Skin of body (tissue), 1 donor: ENCODE measurements at regions not wholly inside any gene's neighbourhood (a gene's known extent, or its start where the extent isn't known, plus 50 kb on each side); places are given as distances from the start of the nearest gene placed in this dataset.
"Not testable (repeated sequence)": the region's sequence is repeated elsewhere in the genome, so short reads cannot be mapped to it uniquely, and the experiment has no call there.

Source experiments
- DNase-seq: peaks from one replicate; lab custom pipeline; 2025; lab: John Stamatoyannopoulos, UW

DNA sequence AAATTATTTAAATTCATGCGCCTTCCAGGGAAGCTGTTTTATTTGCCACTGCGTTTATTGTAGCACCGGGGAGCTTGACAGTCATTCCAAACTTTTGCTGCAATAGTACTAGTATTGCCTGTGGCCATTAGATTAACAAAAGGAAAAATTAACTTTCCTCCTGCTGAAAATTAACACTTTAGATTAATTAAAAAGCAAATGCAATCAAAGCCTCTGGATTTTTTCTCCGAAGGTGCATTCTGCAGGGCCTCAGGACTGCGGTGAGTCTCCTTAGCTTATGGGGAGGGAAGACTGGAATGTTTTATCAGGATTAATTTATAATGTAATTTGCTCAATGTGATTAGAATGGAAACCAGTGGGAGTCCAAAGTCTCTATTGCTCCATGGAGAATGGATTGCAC, 456.4 kb upstream of the CFAP20DC start:
- DNase-seq, result no peak

DNA sequence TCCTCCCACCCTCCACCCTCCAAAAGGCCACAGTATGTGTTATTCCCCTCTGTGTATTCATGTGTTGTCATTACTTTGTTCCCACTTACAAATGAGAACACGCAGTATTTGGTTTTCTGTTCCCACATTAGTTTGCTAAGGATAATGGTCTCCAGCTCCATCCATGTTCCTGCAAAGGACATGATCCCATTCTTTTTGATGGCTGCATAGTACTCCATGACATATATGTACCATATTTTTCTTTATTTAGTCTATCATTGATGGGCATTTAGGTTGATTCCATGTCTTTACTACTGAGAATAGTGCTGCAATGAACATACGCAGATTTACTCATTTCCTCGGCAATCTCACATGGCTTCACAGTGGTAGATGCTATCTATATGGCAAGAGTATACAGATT, 453.6 kb upstream of the CFAP20DC start:
- DNase-seq, result no peak

DNA sequence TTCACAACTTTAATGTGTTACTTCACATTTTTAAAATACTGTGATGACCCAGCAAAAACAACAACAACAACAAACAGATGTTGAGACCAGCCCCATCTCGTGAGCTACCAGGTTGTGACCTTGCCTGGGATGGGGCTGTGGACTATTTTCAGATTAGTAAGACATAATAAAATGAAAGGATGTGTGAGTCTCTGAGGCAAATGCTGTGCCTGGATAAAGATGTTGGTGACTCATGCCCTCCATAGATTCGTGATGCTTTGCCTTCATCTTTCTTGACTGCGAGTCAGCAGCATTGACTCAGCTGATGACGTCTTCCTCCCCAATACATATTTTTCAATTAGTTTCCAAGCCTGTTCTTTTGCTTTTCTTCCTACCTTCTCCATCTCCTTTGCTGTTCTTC, 453.0 kb upstream of the CFAP20DC start:
- DNase-seq, result no peak

DNA sequence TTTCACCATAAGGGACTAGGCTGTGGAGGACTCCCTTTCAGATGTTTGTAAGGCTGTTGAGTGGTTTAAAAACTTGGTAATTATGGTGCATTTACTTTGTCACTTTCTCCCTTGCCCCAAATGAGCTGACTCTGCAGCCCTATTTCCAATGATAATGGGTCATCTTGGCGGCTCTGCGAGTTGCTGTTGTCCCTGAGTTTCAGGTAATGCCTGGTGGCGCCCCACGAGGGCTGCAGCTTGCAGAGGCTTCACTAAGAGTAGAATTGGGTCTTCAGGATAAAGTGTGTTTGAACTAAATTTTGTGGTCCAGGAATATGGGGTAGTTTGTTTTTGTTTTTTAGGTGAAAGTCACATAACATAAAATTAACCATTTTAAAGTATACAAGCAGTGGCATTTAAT, 450.1 kb upstream of the CFAP20DC start:
- no peak for DNase-seq

DNA sequence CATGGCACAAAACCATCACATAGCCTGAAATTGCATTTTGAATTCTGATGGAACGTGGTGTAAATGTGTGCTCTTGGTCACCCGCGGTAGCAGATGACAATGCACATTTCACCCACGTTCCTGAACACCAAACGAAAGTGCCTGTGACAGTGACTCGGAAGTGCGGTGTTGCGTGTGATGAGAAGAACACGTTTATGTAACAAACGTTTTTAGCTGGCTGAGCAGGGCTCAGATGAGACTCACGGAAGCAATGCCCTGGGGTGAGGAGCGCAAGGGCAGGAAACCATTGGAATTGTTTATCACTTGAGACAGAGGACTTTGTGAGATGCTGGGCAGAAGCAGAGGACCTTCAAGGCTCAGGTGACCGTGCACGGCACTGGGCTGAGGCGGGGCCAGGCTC, 449.2 kb upstream of the CFAP20DC start:
- no peak for DNase-seq

DNA sequence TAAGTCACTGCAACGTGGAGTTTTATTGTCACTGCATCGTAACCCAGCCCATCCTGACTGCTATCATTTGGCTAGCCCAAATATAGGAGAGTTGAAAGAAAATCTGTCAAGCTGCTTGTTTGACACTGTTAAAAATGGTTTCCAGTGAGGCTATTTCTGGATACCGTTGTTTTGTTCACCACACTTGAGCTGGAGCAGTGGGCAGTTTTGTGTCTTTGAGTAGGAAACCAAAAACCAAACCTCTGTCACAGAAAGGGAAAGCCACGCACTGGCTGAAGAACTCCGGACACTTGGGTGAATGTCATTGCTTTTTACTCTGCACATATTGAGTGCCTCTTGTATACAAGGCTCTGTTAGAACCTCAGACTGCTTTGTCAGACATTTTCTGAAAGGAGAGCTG, 446.4 kb upstream of the CFAP20DC start:
- DNase-seq, result no peak

DNA sequence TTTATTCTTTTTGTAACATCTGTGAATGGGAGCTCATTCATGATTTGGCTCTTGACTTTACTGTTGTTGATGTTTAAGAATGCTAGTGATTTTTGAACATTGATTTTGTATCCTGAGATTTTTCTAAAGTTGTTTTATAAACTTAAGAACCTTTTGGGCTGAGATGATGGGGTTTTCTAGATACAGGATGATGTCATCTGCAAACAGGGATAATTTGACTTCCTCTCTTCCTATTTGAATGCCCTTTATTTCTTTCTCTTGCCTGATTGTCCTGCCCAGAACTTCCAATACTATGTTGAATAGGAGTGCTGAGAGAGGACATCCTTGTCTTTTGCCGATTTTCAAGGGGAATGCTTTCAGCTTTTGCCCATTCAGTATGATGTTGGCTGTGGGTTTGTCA, 445.1 kb upstream of the CFAP20DC start:
- not testable (repeated sequence) for DNase-seq

DNA sequence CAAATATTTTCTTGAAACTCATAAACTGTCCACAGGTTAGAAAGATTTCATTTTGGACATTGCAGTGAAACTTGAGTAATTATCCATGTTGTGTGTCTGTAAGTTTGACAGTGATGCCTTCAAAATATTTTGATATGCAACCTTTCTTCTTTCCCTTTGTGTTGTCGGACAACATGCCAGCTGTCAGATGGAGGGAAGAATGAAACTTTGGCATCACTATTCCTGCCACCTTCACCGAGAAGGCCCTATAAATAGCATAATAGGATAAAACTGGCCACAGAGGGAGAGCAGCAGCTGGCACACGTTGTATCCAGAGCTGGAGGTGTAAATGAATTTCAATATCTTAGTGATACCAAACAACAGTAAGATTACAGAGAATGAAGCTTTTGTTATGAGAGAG, 436.7 kb upstream of the CFAP20DC start:
- DNase-seq, result no peak

DNA sequence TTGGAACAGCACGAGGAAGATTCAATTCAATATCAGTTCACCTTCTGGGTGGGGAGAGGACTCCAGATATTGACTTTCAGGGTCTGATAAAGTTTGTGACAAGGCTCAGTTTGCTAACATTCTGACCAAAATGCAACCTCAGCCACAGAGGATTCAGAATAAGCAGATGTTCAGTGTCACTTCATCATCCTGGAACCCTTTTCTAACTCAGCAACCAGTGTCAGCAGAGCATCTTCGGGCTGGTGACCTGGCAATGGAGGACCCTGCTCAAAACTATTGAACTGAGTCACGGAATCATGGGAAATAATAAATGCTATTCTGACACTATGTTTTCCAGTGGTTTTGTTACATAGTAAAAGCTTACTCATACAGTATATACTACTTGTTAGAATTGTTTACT, 433.4 kb upstream of the CFAP20DC start:
- no peak for DNase-seq

DNA sequence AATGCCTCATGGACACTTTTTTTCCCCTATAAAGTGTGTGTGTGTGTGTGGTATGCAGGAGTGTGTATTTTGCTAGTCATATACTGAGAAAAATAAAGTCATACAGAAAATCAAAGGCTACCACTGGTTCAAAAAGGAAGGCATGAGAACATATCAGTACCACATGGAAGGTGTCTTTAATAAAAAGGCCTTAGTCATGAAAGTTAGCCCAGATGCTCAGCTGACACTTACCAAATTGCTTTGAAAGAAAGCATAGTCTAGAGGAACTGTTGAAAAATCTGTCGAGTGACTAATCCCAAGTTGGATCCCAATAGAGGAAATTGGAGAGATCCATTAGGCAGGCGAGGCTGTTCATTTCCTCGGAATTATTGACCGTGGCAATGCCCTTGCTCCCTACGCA, 432.9 kb upstream of the CFAP20DC start:
- DNase-seq, result no peak

DNA sequence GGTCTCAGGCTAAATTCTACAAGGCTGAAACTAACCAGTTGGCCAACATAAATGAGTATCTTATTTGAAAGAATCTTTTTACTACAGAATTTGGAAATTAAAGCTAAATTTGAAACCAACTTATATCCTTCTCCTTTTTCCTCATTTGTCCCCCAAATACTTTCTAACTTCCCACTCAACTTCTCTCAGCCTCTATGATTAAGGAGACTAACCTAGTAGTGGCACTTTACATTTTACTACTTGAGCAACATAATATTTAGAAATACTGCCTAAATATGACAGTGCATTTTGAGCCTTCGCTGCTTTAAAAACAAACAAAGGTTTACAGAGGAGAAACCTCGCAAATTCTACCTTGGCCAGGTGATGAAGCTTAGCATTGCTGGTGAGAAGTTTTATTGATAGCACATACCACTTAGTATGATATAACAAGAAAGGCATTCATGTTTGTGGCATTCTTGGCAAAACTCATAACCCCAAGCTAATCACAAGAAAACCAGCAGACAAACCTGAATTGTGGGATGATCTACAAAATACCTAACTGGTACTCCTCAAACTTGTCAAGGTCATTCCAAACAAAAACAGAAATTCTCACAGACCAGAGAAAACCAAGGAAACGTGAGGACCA, 432.1 kb upstream of the CFAP20DC start:
- no peak for DNase-seq

DNA sequence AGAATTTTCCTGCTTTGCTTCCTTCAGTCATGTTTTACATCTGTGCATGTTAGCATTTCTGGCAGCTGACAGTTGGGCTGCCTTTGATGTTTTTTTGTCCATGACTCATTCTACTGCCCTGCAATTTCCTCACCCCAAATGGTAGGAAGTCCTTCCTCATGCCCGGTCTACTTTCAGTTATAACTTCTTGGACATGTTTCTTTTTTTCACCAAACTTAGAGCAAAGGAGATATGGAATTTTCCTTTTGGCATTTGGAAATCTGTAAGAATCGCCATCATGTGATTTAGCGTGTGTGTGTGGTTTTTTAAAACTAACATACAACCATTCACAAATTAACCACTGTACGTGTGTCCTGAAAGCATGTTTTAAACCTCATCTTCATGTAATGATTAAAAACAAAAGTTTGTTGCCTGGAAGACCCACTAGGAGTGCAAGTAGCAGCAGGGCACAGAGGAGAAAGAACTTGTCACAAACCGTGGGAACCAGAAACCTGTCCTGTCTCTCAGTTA, 430.7 kb upstream of the CFAP20DC start:
- no peak for DNase-seq

DNA sequence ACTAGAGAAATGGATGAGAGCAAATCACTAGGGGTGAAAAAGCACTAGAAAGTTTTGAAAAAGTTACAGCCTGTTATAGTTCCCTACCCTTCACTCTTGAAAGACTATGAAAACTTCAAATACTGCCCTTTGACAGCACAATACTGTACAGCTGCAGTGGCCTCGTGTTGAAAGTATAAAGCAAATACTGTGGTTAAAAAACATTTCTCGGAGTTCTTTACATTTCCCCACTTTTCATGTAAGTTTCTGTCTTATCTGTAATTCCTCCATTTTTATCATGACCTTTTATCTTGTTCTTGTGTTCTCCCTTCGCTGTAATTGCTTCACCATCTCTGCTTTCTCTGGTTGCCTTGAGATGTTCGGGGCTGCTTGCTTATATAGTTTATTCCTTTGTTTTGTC, 423.8 kb upstream of the CFAP20DC start:
- DNase-seq, result no peak

DNA sequence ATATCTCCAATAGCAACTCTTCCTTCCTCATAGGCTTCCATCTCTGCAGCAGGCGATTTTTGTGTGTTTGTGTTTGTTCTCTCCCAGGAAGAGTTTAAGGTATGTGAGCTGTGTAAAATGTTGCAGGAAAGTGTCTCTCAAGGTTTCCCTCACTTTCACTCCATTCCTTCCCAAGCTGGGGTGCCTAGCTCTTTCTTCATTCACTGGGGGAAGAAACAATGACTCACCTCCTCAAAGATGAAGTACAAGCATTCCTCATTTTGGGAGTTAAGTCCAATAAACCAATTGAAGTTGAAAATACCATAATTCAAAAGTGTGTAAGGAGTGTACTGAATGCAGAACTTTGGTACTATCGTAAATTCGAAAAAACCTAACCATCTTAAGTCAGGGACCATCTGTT, 422.7 kb upstream of the CFAP20DC start:
- DNase-seq, result no peak

DNA sequence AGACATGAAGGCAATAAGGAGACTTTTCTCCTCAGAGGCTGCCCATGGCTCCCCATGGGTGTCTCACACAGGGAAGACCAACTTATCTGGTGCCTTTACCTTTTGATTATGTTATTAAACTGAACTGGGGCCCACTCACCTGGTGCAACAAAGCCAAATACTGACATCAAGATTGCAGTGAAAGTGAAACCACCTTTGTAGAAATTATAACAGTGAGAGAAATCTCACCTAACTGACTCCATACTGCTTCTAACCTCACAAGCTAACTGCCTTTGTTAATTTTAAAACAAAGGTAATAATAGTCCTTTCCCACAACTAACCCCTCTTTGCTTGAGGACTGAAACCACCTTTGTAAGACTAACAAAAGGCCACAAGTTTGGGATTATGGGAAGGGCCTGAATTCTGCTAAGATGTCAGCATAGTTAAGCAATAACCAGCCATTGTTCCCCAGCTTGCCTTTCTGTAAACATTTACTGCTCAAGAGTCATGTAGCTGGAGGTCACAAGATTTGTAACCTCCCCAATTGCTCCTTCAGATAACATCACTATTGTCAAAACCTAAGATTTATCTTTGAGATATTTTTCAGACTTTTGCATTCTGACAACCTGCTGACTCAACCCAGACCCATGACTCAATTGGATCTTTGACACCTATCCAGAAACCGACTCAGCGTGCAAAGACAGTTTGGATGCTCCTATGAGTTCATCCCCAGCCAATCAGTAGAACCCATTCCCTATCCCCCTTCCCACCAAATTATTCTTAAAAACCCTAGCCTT, 420.3 kb upstream of the CFAP20DC start:
- DNase-seq, result no peak

DNA sequence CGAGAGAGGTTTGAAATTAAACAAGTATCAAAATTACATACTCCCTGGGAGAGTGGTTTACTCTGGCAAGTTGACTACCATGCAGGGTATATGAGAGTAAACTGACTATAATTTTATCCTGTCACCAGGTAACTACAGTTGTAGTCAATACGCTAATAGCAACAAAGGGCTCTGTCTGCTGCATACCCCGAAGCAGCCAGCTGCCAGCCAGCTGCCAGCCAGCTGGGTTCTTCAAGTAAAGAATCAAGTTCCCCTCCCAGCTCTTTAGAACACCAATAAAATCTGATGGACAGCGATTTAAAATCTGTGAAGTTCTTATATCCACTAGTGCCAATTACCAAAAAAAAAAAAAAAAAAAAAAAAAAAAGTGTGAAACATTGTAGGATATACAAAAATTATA, 417.7 kb upstream of the CFAP20DC start:
- DNase-seq, result no peak

DNA sequence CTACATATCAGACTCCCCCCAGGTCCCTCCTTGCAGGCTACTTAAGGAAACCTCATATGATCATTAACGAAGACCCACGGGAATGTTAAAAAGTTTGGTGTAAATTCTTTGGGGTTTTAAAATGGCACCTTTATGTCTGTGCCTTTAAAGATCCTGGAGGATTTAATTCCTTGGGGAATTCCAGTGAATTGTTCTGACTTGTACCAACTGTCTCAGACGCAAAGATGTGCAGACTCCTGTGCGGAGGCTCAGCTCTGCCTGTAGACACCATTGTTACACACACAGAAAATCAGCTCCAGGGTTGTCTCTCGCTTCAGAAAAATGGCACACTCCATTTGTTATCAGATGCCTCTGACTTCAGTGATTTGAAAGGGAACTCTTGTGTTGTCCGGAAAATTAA, 414.4 kb upstream of the CFAP20DC start:
- DNase-seq, result no peak

DNA sequence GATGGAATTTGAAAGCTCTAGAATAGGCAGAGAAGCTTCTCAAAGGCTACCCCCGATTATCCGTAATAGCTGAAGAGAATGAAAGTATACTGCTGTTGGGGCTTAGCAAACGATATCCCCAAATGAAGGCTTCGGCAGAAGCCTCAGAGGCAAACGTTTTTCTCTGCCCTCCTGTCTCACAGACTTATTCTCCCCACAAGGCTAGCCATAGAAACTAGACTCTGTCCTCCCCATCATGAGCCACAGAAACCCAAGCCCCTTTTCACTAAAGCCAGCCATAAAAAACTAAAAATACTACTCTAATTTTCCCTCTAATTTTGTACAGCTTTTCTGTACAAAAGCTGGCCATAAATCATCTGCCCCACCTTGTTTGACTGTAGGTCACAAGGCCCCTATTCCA, 413.4 kb upstream of the CFAP20DC start:
- no peak for DNase-seq

DNA sequence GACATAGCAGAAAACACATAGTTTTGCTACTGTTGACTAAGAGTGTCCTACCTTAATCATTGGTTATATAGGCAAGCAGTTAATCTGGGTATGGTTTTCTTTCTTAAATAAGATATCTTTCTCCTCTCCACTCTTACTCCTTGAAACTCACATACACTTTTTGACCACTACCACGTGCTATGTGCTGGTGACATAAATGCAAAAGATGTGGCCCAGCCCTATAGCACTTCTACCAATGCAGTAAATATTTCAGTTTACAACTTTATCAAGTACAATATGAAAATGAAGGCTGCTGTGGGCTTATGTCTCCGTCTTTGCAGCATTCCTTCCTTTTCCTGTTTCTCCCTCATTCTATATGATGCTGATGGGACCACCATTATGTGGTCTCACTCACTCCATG, 410.2 kb upstream of the CFAP20DC start:
- DNase-seq, result no peak

DNA sequence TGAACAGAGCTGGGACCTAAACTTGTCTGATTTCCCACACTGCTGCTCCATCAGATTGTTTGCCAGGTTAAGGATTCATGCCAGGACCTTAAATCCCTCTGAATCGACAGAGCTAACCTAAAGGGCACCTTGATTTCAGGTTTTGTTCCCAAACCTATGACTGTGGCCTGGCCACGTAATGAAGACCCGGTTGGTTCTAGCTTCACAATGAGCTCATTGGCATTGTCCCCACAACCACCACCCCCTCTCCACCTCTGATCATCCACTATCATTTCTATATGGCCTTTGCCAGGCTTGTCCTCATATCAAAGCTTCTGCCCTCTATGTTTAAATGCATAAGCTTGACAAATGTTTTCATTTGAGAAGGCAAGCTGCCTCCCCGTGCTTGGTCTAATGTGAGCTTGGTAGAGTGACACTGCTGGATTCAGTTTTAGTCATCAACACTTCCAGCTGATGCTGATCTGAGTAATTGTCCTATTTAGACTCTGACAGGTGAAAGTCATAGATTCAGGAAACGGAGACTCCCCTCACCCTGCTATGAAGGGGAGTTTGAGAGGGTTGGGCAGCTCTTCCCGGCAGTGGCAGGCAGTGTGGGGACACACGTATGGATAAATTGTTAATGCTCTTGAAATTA, 407.1 kb upstream of the CFAP20DC start:
- DNase-seq, result no peak

DNA sequence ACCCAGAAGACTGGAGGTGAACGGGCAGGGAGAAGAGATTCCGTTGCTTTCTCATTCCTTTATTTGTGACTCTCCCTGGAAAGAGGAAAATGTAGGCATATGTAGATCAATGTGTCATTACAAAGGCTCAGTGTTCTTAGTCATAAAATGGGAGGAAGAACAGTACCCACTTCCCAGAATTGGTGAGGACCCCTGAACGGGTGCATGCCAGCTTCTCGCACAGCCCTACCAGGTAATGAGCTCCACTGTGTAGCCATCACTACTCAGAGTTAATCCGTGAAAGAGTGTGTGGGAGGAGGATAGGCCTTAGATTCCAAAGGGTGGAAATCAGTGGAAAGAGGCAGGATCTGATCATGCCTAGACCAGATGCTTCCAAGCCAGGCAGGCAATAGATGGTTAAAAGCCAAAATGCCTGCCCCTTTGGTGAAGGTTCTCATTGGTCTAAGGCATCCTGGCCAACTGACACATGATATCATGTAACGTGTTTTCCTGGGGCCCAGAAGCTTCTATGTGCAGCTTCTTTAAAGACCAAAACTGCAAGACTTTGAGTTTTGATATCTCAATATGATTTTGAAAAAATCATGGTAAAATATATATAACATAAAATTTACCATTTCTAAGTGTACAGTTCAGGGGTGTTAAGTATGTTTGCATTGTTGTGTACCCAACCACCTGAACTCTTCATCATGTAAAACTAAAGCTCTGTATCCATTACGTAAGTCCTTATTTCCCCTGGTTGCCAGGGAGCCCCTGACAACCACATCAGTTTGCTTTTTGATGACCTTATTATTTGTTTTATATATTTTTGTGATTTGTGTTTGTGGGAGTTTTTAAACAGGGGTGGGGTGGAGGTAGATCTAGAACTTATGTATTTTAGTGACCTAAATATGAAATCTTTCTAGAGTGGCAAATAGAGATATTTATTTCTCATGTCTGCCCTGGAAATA, 402.2 kb upstream of the CFAP20DC start:
- no peak for DNase-seq
